Mucosa of gallbladder (tissue), 1 donor: ENCODE measurements at regions not wholly inside any gene's neighbourhood (a gene's known extent, or its start where the extent isn't known, plus 50 kb on each side); places are given as distances from the start of the nearest gene placed in this dataset.
"Not testable (repeated sequence)": the region's sequence is repeated elsewhere in the genome, so short reads cannot be mapped to it uniquely, and the experiment has no call there.

Experiments used
- DNase-seq: peaks from one replicate; pipeline ENCODE4 v3.0.0-alpha.2; 2020; ENCODE audit warnings: low spot score
- donor health status: DM: no; HTN: no; CAD: no.

GRCh38 chr7:51451751-51452476 lies 135.3 kb upstream of the COBL start:
- DNase-seq, result no peak

- no peak for DNase-seq
These were observed 133.9 kb upstream of the COBL start for GRCh38 chr7:51450541-51450940.

- no peak for DNase-seq
These were observed 130.2 kb upstream of the COBL start for GRCh38 chr7:51446785-51447184.

DNA sequence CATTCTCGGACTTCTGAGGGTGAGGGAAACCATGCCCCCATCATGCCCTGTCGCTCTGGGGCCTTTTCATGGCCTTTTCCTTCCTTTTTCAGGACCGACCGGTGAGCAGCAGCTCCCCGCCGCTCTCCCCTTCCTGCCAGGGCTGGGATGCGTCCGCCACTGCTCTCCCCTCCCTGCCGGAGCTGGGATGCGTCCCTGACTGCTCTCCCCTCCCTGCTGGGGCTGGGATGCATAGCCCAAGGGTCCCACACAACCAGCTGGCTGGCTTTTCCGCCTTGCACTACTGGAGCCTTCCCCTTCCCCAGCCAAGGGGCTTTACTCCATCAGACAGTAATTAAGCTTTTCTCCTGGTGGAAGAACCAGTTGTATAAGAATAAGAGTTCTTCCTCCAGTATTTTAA lies 129.7 kb upstream of the COBL start:
- no peak for DNase-seq

DNA sequence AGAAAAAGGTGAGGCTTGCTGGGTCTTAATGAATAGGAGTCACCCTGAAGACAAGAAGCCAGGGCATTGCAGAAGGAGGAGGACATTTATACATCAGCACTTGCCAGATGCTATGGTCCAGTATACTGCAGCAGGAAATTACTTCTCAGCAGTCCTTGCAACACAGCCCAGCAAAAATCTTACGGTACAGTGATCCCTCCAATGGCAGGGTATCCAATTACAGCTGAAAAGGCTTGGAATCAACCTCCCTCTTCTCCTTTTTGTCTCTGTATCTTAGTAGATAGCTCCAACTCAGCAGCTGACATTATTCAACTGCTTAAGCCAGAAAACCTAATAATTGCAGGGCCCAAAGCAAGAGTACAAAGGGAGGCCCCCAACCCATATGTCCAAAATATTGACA lies 128.3 kb upstream of the COBL start:
- DNase-seq, result no peak

GRCh38 chr7:51430480-51431086 lies 114.0 kb upstream of the COBL start:
- DNase-seq, result peak; percentile 56

DNA sequence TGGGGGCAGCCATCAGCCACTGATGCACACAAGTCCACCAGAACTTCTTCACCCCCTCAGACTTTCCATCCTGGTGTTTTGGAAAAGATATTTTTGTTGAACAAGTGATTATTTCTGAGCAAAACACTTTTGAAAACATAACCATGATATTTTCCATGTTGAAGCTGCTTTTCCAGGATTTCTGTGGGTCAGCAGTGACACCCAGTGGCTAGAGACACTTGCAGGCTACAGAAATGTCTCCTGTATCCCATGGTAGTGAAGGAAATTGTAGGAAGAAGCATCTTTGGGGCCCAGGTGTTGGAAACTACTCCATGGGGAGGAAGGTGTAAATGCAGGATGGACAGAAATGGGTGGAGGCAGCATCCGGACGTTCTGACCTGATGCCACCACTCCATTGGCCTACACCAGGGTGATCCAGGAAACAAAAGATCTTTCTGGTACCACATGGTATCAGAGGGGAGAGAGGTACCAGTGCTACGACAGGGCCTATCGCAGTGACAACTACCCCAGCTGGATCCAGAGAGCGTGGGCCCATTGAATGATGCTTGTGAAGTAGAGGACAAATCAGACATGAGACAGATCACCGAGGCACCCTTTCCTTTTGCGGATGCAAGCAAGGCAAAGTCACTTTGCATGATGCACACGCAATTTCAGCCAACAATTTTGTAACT lies 111.7 kb upstream of the COBL start:
- no peak for DNase-seq

- DNase-seq, result no peak
These were observed 109.6 kb upstream of the COBL start for GRCh38 chr7:51426163-51426562.

GRCh38 chr7:51409934-51410333 lies 93.3 kb upstream of the COBL start:
- not testable (repeated sequence) for DNase-seq

GRCh38 chr7:51397608-51398007 lies 81.0 kb upstream of the COBL start:
- not testable (repeated sequence) for DNase-seq

GRCh38 chr7:51393003-51393402 lies 76.4 kb upstream of the COBL start:
- DNase-seq, result not testable (repeated sequence)

DNA sequence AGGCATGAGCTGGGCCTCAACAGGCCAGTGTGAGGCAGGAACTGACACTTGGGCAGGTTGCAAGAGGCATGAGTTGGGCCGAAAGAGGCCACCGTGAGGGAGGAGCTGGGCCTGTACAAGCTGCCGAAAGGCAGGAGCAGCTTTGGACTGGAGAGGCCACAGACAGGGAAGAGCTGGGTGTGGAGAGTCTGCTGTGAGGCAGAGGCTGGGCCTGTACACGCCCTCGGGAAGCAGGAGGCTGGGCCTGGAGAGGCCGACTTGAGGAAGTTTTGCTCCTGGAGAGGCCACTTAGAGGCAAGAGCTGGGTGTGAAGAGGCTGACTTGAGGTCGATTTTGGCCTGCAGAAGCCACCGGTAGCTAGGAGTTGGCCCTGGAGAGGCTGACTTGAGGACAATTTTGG lies 73.3 kb upstream of the COBL start:
- not testable (repeated sequence) for DNase-seq

- DNase-seq, result not testable (repeated sequence)
These were observed 72.7 kb upstream of the COBL start for GRCh38 chr7:51389216-51389812.

- DNase-seq, result not testable (repeated sequence)
These were observed 71.6 kb upstream of the COBL start for GRCh38 chr7:51388241-51388640.

DNA sequence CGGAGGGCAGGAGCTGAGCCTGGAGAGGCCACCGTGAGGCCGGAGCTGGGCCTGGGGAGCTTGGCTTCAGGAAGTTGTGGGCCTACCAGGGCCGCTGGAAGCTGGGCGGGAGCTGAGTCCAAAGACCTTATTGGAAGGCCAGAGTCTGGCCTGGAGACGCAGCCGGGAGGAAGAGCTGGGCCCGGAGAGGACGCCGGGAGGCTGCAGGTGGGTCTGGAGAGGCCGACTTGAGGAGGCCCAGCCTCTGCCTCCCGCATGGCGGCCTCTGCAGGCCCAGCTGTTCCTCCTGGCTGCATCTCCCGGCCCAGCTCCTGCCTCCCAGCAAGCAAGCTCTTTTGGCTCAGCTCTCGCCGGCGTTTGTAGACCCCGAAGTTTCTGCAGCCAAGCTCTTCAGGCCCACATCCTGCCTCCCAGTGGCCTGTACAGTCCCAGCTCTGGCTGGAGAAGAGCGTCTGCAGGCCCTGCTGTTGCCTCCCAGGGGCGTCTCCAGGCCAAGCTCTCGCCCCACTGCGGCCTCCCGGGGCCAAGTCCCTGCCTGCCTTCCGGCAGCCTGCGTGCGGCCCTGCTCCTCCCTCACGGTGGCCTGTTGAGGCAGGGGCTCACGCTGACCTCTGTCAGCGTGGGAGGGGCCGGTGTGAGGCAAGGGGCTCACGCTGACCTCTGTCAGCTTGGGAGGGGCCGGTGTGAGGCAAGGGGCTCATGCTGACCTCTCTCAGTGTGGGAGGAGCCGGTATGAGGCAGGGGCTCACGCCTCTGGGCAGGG lies 70.4 kb upstream of the COBL start:
- not testable (repeated sequence) for DNase-seq

GRCh38 chr7:51386184-51386583 lies 69.6 kb upstream of the COBL start:
- not testable (repeated sequence) for DNase-seq

DNA sequence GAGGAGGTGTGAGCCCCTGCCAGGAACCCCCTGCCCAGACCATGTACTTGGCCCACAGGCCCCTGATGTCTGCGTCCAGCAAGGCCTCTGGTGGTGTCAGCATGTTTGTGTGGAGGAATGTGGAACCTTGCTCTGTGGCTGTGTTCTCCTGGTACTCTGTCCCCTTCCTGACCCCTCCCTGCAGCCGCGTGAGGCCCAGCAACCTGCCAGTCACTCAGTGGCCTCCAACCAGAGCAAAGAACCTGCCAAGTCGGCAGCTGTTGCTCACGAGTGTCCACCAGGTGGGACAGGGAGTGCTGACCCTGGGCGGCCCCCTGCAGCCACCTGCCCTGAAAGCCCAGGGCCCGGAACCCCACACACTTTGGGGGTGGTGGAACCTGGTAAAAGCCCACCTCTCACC lies 65.6 kb upstream of the COBL start:
- DNase-seq, result not testable (repeated sequence)

GRCh38 chr7:51376420-51377092 lies 59.9 kb upstream of the COBL start:
- DNase-seq, result no peak

GRCh38 chr7:51374936-51375335 lies 58.3 kb upstream of the COBL start:
- no peak for DNase-seq

- not testable (repeated sequence) for DNase-seq
These were observed 57.0 kb upstream of the COBL start for GRCh38 chr7:51373607-51374006.

DNA sequence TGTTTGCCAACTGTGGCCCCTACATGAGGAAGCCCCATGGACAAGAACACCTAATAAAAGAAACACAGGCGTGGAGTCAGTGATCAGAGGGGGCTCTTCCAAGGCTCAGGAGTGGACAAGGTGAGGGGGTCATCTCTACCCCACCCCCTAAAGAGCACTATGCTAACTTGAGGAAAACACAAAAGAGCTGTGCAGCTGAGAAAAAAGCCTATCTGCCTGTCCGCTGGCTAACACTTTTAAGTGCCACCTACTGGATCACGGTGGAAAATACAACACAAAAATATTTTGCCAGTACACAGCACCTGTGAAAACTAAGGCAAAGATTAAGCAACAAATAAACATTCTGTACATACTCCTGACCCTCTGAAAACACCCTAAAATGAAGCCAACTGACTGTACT lies 53.1 kb upstream of the COBL start:
- DNase-seq, result no peak
